ENCODE measurements at regions not wholly inside any gene's neighbourhood (a gene's known extent, or its start where the extent isn't known, plus 50 kb on each side); places are given as distances from the start of the nearest gene placed in this dataset.

- H3K4me1 ChIP-seq (ENCODE audit: control insufficient read depth in 1 of 2, insufficient read depth in 2 of 2, low read length in 2 of 2), result peaks cover 12 to 23% of the 10 kb centered on the region in 2 donors
- no peaks in the 10 kb centered on the region for H3K9me3 ChIP-seq (ENCODE audit: control insufficient read depth in 1 of 2, low read length in 2 of 2)
- H3K36me3 ChIP-seq (ENCODE audit: control insufficient read depth in 1 of 2, insufficient read depth in 2 of 2, low read length in 2 of 2), result no peaks in the 10 kb centered on the region
- H3K9ac ChIP-seq (ENCODE audit: low read depth in 1 of 2, low read length in 2 of 2), result no peak overlapping the region
- no peaks in the 10 kb centered on the region for H3K27me3 ChIP-seq (ENCODE audit: control insufficient read depth in 1 of 2, insufficient read depth in 2 of 2, low read length in 2 of 2)
- no peak overlapping the region for H3K4me3 ChIP-seq (ENCODE audit: low read depth in 1 of 2, low read length in 2 of 2)
- H3K27ac ChIP-seq (ENCODE audit: low read depth, low read length), result no peak overlapping the region
Measured at GRCh38 chr6:106885679-106886078, 88.8 kb downstream of the CD24 start.

- no peaks in the 10 kb centered on the region for H3K36me3 ChIP-seq (ENCODE audit: control insufficient read depth in 1 of 2, insufficient read depth in 2 of 2, low read length in 2 of 2)
- H3K27me3 ChIP-seq (ENCODE audit: control insufficient read depth in 1 of 2, insufficient read depth in 2 of 2, low read length in 2 of 2), result no peaks in the 10 kb centered on the region
- no peak overlapping the region for H3K9ac ChIP-seq (ENCODE audit: low read depth in 1 of 2, low read length in 2 of 2)
- no peak overlapping the region for H3K4me3 ChIP-seq (ENCODE audit: low read depth in 1 of 2, low read length in 2 of 2)
- H3K4me1 ChIP-seq (ENCODE audit: control insufficient read depth in 1 of 2, insufficient read depth in 2 of 2, low read length in 2 of 2), result peaks cover 12 to 23% of the 10 kb centered on the region in 2 donors
- no peaks in the 10 kb centered on the region for H3K9me3 ChIP-seq (ENCODE audit: control insufficient read depth in 1 of 2, low read length in 2 of 2)
- no peak overlapping the region for H3K27ac ChIP-seq (ENCODE audit: low read depth, low read length)
Measured at GRCh38 chr6:106884576-106884975, 90.0 kb downstream of the CD24 start.

- H3K27ac ChIP-seq (ENCODE audit: low read depth, low read length), result no peak overlapping the region
- no peak overlapping the region for H3K4me3 ChIP-seq (ENCODE audit: low read depth in 1 of 2, low read length in 2 of 2)
- peaks cover 12 to 23% of the 10 kb centered on the region in 2 donors for H3K4me1 ChIP-seq (ENCODE audit: control insufficient read depth in 1 of 2, insufficient read depth in 2 of 2, low read length in 2 of 2)
- no peaks in the 10 kb centered on the region for H3K36me3 ChIP-seq (ENCODE audit: control insufficient read depth in 1 of 2, insufficient read depth in 2 of 2, low read length in 2 of 2)
- no peaks in the 10 kb centered on the region for H3K27me3 ChIP-seq (ENCODE audit: control insufficient read depth in 1 of 2, insufficient read depth in 2 of 2, low read length in 2 of 2)
- H3K9me3 ChIP-seq (ENCODE audit: control insufficient read depth in 1 of 2, low read length in 2 of 2), result no peaks in the 10 kb centered on the region
- H3K9ac ChIP-seq (ENCODE audit: low read depth in 1 of 2, low read length in 2 of 2), result no peak overlapping the region
Measured at GRCh38 chr6:106883808-106884262, 90.7 kb downstream of the CD24 start.

- Histone ChIP-seq H3K27ac (ENCODE audit: low read depth, low read length) (no peak overlapping the region), H3K36me3 (ENCODE audit: control insufficient read depth in 1 of 2, insufficient read depth in 2 of 2, low read length in 2 of 2) (no peaks in the 10 kb centered on the region), H3K27me3 (ENCODE audit: control insufficient read depth in 1 of 2, insufficient read depth in 2 of 2, low read length in 2 of 2) (no peaks in the 10 kb centered on the region), H3K9me3 (ENCODE audit: control insufficient read depth in 1 of 2, low read length in 2 of 2) (no peaks in the 10 kb centered on the region), H3K4me1 (ENCODE audit: control insufficient read depth in 1 of 2, insufficient read depth in 2 of 2, low read length in 2 of 2) (peaks cover 5 to 13% of the 10 kb centered on the region in 2 donors), H3K9ac (ENCODE audit: low read depth in 1 of 2, low read length in 2 of 2) (no peak overlapping the region), H3K4me3 (ENCODE audit: low read depth in 1 of 2, low read length in 2 of 2) (no peak overlapping the region)
Measured at GRCh38 chr6:106882601-106883518, 91.7 kb downstream of the CD24 start.

GRCh38 chr6:106882138-106882537, 92.4 kb downstream of the CD24 start:
- no peak overlapping the region for H3K27ac ChIP-seq (ENCODE audit: low read depth, low read length)
- no peaks in the 10 kb centered on the region for H3K9me3 ChIP-seq (ENCODE audit: control insufficient read depth in 1 of 2, low read length in 2 of 2)
- no peak overlapping the region for H3K9ac ChIP-seq (ENCODE audit: low read depth in 1 of 2, low read length in 2 of 2)
- no peaks in the 10 kb centered on the region for H3K36me3 ChIP-seq (ENCODE audit: control insufficient read depth in 1 of 2, insufficient read depth in 2 of 2, low read length in 2 of 2)
- H3K4me1 ChIP-seq (ENCODE audit: control insufficient read depth in 1 of 2, insufficient read depth in 2 of 2, low read length in 2 of 2), result peaks cover 4 to 9% of the 10 kb centered on the region in 2 donors
- H3K4me3 ChIP-seq (ENCODE audit: low read depth in 1 of 2, low read length in 2 of 2), result no peak overlapping the region
- no peaks in the 10 kb centered on the region for H3K27me3 ChIP-seq (ENCODE audit: control insufficient read depth in 1 of 2, insufficient read depth in 2 of 2, low read length in 2 of 2)

- no peak overlapping the region for H3K27ac ChIP-seq (ENCODE audit: low read depth, low read length)
- H3K9ac ChIP-seq (ENCODE audit: low read depth in 1 of 2, low read length in 2 of 2), result no peak overlapping the region
- peaks cover 4 to 7% of the 10 kb centered on the region in 2 donors for H3K4me1 ChIP-seq (ENCODE audit: control insufficient read depth in 1 of 2, insufficient read depth in 2 of 2, low read length in 2 of 2)
- H3K9me3 ChIP-seq (ENCODE audit: control insufficient read depth in 1 of 2, low read length in 2 of 2), result peaks cover under 1 to 1% of the 10 kb centered on the region in 2 donors
- H3K36me3 ChIP-seq (ENCODE audit: control insufficient read depth in 1 of 2, insufficient read depth in 2 of 2, low read length in 2 of 2), result no peaks in the 10 kb centered on the region
- no peaks in the 10 kb centered on the region for H3K27me3 ChIP-seq (ENCODE audit: control insufficient read depth in 1 of 2, insufficient read depth in 2 of 2, low read length in 2 of 2)
- H3K4me3 ChIP-seq (ENCODE audit: low read depth in 1 of 2, low read length in 2 of 2), result no peak overlapping the region
Measured at GRCh38 chr6:106880952-106881351, 93.6 kb downstream of the CD24 start.

- no peak overlapping the region for H3K27ac ChIP-seq (ENCODE audit: low read depth, low read length)
- H3K9ac ChIP-seq (ENCODE audit: low read depth in 1 of 2, low read length in 2 of 2), result no peak overlapping the region
- H3K4me1 ChIP-seq (ENCODE audit: control insufficient read depth in 1 of 2, insufficient read depth in 2 of 2, low read length in 2 of 2), result peaks cover 16% of the 10 kb centered on the region in 2 donors
- no peaks in the 10 kb centered on the region for H3K27me3 ChIP-seq (ENCODE audit: control insufficient read depth in 1 of 2, insufficient read depth in 2 of 2, low read length in 2 of 2)
- peaks cover 7% of the 10 kb centered on the region in 2 donors for H3K9me3 ChIP-seq (ENCODE audit: control insufficient read depth in 1 of 2, low read length in 2 of 2)
- H3K36me3 ChIP-seq (ENCODE audit: control insufficient read depth in 1 of 2, insufficient read depth in 2 of 2, low read length in 2 of 2), result no peaks in the 10 kb centered on the region
- H3K4me3 ChIP-seq (ENCODE audit: low read depth in 1 of 2, low read length in 2 of 2), result no peak overlapping the region
Measured at GRCh38 chr6:106875782-106876321, 98.7 kb downstream of the CD24 start.

GRCh38 chr6:106874481-106874880, 100.0 kb downstream of the CD24 start:
- Histone ChIP-seq H3K36me3 (ENCODE audit: control insufficient read depth in 1 of 2, insufficient read depth in 2 of 2, low read length in 2 of 2) (no peaks in the 10 kb centered on the region), H3K4me1 (ENCODE audit: control insufficient read depth in 1 of 2, insufficient read depth in 2 of 2, low read length in 2 of 2) (peaks cover 16 to 22% of the 10 kb centered on the region in 2 donors), H3K4me3 (ENCODE audit: low read depth in 1 of 2, low read length in 2 of 2) (no peak overlapping the region), H3K9me3 (ENCODE audit: control insufficient read depth in 1 of 2, low read length in 2 of 2) (peaks cover 7% of the 10 kb centered on the region in 2 donors), H3K9ac (ENCODE audit: low read depth in 1 of 2, low read length in 2 of 2) (no peak overlapping the region), H3K27me3 (ENCODE audit: control insufficient read depth in 1 of 2, insufficient read depth in 2 of 2, low read length in 2 of 2) (no peaks in the 10 kb centered on the region), H3K27ac (ENCODE audit: low read depth, low read length) (no peak overlapping the region)

GRCh38 chr6:106872049-106872448, 102.5 kb downstream of the CD24 start:
- no peaks in the 10 kb centered on the region for H3K27me3 ChIP-seq (ENCODE audit: control insufficient read depth in 1 of 2, insufficient read depth in 2 of 2, low read length in 2 of 2)
- peaks cover 16 to 22% of the 10 kb centered on the region in 2 donors for H3K4me1 ChIP-seq (ENCODE audit: control insufficient read depth in 1 of 2, insufficient read depth in 2 of 2, low read length in 2 of 2)
- H3K36me3 ChIP-seq (ENCODE audit: control insufficient read depth in 1 of 2, insufficient read depth in 2 of 2, low read length in 2 of 2), result no peaks in the 10 kb centered on the region
- H3K4me3 ChIP-seq (ENCODE audit: low read depth in 1 of 2, low read length in 2 of 2), result no peak overlapping the region
- no peak overlapping the region for H3K27ac ChIP-seq (ENCODE audit: low read depth, low read length)
- no peak overlapping the region for H3K9ac ChIP-seq (ENCODE audit: low read depth in 1 of 2, low read length in 2 of 2)
- peaks cover 7 to 12% of the 10 kb centered on the region in 2 donors for H3K9me3 ChIP-seq (ENCODE audit: control insufficient read depth in 1 of 2, low read length in 2 of 2)
